ENCODE measurements at regions not wholly inside any gene's neighbourhood (a gene's known extent, or its start where the extent isn't known, plus 50 kb on each side); places are given as distances from the start of the nearest gene placed in this dataset.
"Not testable (repeated sequence)": the region's sequence is repeated elsewhere in the genome, so short reads cannot be mapped to it uniquely, and the experiment has no call there.

DNA sequence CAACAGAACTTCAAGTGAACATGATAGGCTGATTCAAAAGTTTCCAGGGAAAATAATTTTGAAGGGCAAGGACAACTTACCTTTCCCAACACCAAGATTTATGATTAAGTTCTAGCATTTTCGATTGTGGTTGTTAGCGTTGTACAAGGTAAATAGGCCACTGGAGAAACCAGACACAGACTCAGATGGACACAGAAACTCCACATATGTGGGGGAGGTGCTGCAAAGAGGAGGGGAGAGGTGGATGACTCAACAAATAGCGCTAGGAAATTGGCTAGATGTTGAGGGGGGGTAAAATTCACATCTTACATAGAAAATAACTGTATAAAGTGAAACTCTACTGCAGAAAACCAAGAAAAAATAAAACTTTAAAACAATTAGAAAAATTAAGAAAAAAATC is 564.4 kb downstream of the MATN1 start:
- DNase-seq (ENCODE audit: low read depth, low spot score): no peak

DNA sequence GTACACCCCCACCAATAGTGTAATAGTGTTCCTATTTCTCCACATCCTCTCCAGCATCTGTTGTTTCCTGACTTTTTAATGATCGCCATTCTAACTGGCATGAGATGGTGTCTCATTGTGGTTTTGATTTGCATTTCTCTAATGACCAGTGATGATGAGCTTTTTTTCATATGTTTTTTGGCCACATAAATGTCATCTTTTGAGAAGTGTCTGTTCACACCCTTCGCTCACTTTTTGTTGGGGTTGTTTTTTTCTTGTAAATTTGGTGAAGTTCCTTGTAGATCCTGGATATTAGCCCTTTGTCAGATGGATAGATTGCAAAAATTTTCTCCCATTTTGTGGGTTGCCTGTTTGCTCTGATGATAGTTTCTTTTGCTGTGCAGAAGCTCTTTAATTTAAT is 567.7 kb downstream of the MATN1 start:
- DNase-seq (ENCODE audit: low read depth, low spot score): not testable (repeated sequence)

DNA sequence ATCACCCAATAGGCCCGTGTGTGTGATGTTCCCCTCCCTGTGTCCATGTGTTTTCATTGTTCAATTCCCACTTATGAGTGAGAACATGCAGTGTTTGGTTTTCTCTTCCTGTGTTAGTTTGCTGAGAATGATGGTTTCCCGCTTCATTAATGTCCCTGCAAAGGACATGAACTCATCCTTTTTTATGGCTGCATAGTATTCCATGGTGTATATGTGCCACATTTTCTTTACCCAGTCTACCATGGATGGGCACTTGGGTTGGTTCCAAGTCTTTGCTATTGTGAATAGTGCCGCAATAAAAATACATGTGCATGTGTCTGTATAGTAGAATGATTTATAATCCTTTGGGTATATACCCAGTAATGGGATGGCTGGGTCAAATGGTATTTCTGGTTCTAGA is 568.1 kb downstream of the MATN1 start:
- DNase-seq (ENCODE audit: low read depth, low spot score): not testable (repeated sequence)

DNA sequence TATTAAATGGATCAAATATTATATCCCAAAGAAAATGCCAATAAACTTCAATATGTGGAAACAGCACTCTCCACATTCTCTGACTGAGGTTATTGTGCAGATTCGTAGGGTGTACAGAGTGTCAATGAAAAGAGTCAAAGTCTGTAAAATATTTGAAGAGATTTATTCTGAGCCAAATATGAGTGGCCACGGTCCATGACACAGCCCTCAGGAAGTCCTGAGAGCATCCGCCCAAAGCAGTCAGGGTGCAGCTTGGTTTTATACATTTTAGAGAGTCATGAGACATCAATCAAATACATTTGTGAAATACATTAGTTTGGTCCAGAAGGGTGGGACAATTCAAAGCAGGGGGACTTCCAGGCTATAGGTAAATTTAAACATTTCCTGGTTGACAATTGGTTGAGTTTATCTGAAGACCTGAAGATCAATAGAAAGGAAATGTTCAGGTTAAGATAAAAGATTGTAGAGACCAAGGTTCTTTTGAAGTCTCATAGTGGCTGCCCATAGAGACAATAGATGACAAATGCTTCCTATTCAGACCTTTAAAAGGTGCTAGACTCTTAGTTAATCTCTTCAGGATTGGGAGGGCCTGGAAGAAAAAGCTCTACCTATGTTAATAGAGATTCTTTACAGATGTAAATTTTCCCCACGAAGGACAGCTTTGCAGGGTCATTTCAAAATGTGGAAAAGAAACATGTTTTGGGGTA is 569.5 kb downstream of the MATN1 start:
- no peak for DNase-seq (ENCODE audit: low read depth, low spot score)

DNA sequence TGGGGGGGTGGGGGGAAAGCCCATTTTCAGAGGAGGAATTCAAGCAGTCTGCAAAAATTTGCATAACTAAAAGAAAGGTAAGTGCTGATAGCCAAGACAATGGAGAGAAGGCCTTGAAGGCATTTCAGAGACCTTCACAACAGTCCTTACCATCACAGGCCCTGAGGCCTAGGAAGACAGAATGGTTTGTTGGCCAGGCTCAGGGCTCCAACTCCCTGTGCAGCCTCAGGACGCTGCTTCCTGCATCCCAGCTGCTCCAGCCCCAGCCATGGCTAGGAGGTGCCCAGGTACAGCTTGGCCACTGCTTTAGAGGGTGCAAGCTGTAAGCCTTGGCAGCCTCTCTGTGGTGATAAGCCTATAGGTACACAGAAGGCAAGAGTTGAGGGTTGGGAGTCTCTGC is 571.6 kb downstream of the MATN1 start:
- DNase-seq (ENCODE audit: low read depth, low spot score): no peak

DNA sequence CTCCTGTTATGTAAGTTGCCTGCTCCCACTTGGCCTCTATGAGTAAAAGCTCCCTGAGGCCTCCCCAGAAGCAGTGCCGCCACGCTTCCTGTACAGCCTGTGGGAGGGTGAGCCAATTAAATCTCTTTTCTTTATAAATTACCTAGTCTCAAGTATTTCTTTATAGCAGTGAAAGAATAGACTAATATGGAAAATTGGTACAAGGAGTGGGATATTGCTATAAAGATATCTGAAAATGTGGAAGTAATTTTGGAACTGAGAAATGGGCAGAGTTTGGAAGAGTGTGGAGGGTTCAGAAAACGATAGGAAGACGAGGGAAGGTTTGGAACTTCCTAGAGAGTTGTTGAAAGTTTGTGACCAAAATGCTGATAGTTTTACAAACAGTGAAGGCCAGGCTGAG is 572.3 kb downstream of the MATN1 start:
- DNase-seq (ENCODE audit: low read depth, low spot score): no peak

DNA sequence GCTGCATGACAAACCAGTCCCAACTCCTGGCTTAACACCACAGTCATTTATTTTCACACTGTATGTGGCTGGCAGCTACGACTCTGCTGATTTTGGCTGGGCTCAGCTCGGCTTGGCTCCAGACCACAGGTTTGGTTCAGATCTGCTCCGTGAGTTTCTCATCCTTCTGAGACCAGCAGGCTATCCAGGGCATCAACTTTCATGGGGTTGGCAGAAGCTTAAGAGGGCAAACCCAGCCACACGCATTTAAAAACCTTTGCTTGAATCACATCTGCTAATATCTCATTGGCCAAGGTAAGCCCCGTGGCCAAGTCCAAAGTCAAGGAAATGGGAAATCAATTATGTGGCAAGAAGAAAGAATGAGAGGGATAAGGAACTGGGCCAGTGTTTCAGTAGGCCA is 574.2 kb downstream of the MATN1 start:
- no peak for DNase-seq (ENCODE audit: low read depth, low spot score)

DNA sequence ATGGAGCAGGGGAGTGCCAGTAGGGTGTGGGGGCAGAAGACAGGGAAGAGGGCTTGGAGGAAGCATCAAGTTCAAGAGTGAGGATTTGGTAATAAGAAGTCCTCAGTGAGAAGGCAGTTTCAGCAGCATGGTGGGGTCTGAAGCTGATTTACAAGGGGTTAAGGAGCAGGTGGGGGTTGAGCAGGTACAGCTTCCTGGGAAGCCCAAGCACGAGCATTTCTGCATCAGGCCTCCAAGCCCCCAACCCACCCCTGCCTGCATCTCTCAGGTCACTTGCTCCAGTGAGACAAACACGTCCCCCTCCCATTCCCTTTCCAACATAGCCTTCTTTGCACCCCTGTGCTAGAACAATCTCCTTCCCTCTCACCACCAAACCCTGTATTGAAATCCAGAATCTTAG is 574.7 kb downstream of the MATN1 start:
- no peak for DNase-seq (ENCODE audit: low read depth, low spot score)

DNA sequence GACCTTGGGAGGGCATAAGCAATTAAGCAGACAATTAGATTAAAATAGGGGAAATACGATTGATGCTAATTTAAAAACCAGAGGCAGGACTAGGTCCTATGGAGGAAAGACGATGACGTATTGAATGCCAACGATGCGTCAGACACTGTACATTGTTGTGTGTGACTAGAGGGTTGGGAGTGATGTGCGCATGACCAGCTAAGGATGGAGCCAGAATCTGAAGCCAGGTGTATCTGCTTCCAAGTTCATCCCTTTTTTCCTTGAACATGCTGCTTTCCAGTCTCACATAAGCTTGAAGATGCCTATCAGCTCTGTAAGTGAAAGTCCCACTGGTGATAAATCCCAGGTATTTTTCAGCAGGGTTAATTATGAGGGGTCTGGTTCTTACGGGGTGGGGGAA is 576.2 kb downstream of the MATN1 start:
- no peak for DNase-seq (ENCODE audit: low read depth, low spot score)

DNA sequence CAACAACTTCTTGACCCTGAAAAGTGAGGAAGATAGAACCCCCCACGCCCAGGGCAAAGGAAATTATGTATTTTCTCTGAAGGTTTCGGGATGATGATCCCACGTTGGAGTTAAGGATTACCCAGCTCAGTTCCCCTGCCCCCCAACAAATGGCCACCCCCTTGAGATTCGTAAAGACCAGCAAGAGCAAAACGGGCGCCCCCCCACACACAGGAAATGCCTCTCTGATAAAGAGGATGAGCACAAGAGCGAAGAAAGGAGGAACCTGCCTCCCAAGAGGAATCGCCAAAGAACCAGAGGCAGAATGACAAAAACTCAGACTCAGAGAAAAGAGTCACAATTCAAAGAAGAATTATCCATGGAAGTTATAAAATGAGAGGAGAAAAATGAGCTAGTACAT is 576.9 kb downstream of the MATN1 start:
- DNase-seq (ENCODE audit: low read depth, low spot score): no peak

DNA sequence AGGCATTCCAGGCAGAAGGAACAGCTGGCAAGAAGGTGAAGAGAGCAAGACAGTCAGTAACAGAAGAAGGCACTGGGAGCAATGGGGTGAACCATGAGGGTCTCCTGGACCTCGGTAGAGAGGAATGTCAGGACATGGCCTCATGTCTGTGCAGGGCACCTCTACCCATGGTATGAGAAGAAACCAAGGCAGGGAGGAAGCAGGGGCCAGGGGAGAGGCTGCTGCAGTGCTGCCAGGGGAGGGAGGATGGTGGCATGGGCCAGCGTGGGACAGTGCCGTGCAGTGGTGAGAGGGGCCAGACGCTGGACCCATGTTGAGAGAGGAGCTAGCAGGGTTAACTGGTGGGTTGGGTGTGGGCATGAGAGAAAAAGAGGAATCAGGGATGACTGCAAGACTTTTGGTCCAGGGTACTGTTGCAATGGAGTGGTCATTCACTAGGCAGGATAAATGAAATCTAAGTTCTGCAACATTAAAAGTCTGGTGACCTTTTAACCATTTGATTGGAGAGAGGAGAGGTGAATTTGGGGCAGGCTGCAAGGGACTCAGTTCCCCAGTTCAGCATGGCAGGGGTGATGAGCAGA is 577.6 kb downstream of the MATN1 start:
- no peak for DNase-seq (ENCODE audit: low read depth, low spot score)

DNA sequence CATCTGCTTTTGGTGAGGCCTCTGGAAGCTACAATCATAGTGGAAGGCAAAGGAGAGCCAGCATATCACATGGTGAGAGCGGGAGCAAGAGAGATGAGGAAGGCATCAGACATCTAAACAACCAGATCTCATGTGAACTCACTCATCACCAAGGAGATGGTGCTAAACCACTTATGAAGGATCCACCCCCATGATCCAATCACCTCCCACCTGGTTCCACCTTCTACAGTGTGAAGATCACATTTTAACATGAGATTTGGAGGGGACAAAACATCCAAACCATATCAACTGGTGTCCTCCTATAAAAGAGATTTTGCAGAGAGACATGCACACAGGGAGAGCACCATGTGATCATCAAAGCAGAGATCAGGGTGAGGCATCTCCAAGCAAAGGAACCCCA is 578.6 kb downstream of the MATN1 start:
- no peak for DNase-seq (ENCODE audit: low read depth, low spot score)

DNA sequence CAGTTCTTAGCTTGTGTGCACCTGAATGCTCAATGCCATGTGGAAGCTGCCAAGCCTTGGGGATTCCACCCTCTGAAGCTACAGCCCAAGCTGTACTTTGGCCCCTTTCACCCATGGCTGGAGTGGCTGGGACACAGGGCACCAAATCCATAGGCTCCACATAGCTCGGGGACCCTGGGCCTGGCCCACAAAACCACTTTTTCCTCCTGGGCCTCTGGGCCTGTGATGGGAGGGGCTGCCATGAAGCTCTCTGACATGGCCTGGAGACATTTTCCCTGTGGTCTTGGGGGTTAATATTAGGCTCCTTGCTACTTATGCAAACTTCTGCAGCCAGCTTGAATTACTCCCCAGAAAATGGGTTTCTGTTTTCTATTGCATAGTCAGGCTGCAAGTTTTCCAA is 579.9 kb downstream of the MATN1 start:
- no peak for DNase-seq (ENCODE audit: low read depth, low spot score)

DNA sequence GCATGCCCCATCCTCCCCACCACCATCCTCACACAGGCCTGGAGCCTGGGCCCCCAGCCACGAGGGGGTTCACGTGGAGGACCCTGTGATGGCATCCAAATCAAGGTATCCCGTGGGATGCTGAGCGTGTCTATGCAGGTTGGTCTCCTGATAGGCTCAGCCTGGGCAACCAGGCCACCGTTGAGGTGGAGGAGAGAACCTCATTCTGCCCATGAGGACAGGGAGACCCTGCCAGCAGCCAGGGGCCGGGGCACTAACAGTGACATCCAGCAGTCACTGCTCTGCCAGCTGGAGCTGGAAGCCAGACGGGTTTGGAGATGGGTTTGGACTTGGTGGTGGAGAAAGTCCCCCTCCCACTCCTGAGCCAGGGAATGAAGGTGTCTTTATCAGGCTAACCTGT is 582.8 kb downstream of the MATN1 start:
- DNase-seq (ENCODE audit: low read depth, low spot score): no peak

DNA sequence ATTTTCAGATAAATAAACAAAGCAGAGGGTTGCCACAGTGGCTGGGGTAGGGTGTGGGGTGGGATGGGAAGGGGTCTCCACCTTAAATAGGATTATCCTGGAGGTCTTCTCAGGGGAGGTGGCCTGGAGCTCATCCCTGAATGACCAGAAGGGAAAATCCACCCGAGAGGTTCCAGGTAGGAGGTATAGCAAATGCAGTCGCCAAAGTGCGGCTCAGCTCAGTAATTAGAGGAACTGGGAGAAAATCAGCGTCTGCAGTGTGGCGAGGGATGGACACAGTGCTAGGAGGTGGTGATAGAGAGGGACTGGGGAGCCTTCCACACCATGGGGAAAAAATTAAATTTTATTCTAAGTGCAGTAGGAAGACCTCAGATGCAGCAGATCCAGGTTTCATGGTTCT is 584.5 kb downstream of the MATN1 start:
- DNase-seq (ENCODE audit: low read depth, low spot score): no peak

DNA sequence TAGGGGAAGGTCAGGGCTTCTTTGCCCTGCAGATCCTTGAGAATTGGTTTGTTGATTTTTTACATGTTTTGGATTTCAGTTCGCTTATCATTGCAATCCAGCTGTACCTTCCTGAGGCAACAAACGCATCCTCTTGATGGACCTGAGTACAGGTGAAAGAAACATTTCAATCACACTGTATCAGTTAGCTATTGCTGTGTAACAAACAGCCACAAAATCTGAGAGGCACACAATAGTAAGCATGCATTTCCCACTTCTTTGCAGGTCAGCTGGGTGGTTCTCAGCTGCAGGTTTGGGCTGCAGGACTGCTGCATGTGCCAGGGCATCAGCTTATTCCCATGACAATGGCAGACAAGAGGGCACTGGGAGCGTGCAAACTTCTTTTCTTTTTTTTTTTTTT is 586.4 kb downstream of the MATN1 start:
- DNase-seq (ENCODE audit: low read depth, low spot score): no peak

DNA sequence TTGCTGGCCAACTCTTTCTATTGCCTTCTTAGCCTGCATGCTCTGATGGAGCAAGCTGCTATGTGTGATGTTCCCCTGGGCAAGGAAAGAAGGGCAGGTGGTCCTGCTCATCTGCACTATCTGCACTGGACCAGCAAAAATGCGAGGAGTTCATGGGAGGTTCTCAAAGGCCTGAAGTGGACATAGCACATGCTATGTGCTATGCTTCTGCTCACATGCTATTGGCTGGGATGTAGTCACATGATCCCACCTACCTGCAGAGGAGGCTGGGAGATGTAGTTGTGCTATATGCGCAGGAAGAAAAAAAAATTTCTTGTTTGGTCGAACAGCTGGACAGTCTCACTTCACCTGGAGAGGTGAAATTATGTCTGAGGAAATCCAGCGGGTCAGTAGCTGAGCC is 587.7 kb downstream of the MATN1 start:
- no peak for DNase-seq (ENCODE audit: low read depth, low spot score)

DNA sequence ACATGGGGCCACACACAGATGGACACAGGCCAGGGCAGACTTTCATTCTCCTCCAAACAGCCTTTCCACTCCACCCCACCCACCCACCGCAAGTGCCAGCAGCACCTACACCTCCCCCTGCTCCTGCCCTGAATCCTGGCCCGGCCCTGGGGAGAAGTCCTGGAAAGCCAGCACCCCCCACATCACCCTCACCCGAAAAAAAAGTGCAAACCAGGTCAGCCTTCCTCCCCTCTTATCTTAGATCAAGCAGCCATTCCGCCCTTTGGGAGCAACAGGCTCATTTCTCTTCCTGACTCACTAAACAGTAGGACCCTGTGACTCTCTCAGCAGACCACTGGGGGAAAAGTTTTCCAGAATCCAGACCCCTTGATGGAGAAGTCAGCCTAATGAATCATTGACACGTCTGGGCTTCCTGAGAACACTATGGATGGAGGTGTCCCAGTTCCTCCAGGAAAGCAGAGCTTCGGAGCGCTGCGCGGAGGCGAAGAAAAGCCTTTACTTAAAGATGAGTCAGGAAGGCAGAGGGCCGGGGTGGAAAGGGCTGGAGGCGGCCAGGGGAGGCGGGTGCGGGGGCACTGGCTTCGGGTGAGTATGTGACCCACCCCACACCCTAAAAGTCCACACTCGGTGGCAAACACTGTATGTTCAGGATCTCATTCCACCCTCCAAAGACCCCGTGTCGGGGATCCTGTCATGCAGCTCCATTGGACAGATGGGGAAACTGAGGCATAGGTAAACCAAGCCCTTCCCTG is 588.7 kb downstream of the MATN1 start:
- no peak for DNase-seq (ENCODE audit: low read depth, low spot score)

DNA sequence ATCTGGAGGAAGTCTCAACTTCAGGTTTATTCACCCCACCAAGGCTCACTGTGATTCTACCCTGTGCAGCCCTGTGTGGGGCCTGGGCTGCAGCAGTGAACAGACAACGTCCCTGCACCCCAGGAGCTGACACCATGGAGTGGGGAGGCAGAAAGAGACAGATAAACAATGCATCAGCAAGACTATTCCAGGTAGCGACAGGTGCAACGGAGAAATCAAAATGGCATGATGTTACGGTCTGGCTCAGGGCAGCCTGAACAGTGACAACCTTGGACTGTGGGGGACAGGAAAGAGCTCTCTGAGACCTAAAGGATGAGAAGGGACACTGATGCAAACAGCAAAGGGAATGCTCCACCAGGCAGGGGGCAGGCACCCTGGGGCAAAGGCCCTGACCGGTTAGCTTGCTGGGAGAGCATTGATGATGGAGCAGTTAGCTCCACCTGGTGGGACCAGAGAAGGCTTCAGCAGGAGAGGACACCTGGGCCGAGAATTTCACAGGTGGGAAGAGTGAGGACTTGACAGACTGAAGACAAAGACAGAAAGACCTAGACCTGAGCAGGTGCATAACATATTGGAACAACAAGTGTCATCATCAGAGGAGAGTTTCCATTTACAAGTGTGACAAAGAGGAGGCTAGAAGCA is 589.9 kb downstream of the MATN1 start:
- DNase-seq (ENCODE audit: low read depth, low spot score): no peak

DNA sequence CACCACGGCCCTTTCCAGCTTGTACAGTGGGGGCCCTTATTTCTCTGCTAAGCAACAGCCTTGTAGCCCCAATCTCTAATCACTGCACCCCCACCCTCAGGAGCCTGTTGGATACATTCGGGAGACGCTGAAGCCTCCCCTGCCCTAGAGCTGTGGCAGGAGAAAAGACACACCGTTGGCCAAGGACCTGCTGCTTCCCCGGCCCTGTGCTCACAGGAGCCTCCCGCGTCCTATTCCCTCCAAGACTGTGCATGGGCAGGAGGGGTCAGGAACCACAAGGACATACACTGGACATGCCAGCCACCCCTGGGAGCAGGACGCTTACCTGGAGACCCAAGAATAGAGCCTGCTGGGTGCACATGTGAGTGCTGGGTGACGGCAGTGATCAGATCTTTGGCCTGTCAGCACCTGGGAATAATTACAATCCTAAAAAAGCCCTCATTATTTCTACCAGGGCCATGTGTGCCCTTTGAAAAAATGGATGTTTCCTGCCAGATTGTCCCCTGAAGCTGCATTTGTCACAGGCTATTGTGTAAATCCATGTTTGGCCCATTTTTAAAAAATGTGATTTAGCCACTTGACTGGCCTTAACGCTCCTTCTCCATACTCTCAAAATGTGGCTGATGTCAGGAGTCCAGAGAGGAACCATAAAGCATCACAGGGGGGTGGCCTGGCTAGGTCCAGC is 590.6 kb downstream of the MATN1 start:
- DNase-seq (ENCODE audit: low read depth, low spot score): no peak

DNA sequence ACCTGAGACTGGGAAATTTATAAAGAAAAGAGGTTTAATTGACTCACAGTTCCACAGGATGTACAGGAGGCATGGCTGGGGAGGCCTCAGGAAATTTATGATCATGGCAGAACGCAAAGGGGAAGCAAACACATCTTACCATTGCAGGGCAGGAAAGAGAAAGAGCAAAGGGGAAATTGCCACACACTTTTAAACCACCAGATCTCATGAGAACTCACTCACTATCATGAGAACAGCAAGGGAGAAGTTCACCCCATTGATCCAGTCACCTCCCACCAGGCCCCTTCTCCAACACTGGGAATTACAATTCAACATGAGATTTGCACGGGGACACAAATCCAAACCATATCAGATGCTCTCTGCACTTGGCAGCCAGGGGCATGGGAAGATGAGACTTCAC is 592.8 kb downstream of the MATN1 start:
- not testable (repeated sequence) for DNase-seq (ENCODE audit: low read depth, low spot score)

DNA sequence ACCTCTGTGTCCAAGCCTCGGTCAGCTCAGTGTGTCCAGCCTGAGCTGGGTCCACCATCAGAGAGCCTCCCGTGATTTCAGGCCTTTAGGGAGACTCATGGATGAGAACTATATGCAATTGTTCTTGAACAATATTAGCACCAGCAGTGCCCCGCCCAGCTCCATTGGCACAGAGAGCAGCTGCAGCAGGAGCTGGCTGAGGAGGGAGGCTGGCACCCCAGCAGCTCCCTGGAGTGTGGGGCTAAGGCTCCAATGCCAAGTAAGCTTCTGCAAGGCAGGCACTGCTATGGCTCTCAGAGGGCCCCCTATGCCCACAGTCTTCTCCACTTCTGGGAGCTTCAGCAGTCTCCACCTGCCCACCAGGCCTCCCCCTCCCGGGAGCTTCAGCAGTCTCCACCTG is 593.3 kb downstream of the MATN1 start:
- no peak for DNase-seq (ENCODE audit: low read depth, low spot score)

Measured in activated CD4-positive, CD25-positive, alpha-beta regulatory T cell treated with anti-CD3 and anti-CD28 coated beads, Interleukin-2, amount 50 U/mL, for 16 hours (primary cell).